Endothelial cell of umbilical vein (primary cell): ENCODE measurements at regions not wholly inside any gene's neighbourhood (a gene's known extent, or its start where the extent isn't known, plus 50 kb on each side); places are given as distances from the start of the nearest gene placed in this dataset.

ENCODE experiments used
- BruUV-seq: library from RNA; stranded (reverse); fragments of 400-500 nt; replicated peaks from 2 replicates; lab custom pipeline; 2021; lab: Mats Ljungman, UMichigan
- CTCF ChIA-PET: fragments of 300-600, 350-600 bp; sonication (Branson Sonifier 250); formaldehyde crosslinking; loops from one replicate; lab custom pipeline; 2021; ENCODE audit warnings: antibody characterized with exemption, inconsistent platforms; lab: Charles Lee
- POLR2A ChIA-PET: fragments of 300-600, 350-600 bp; sonication (Branson Sonifier 250); formaldehyde crosslinking; loops from one replicate; lab custom pipeline; 2021; ENCODE audit warnings: antibody characterized with exemption, inconsistent platforms; lab: Charles Lee
- DNase-seq: peaks from one replicate; pipeline ENCODE4 v3.0.0-alpha.2; 2011; ENCODE audit warnings: low read depth, low spot score
- FAIRE-seq: peaks from 2 replicates; lab custom pipeline; 2011; peaks lifted over from hg19 to GRCh38; lab: Jason Lieb, UNC
- H2AFZ ChIP-seq: 2 replicates; pipeline ENCODE4 v1.6.0; 2012; ENCODE audit warnings: low read depth, low read length, control low read depth, inconsistent platforms
- H3K27ac ChIP-seq: 2 replicates; pipeline ENCODE4 v1.5.1; 2011; ENCODE audit warnings: low read depth, mild to moderate bottlenecking, control low read depth, low read length, moderate library complexity; ENCODE audit not compliant: insufficient read depth
- H3K27me3 ChIP-seq, 2 experiments: 2 replicates each; pipeline versions ENCODE4 v1.6.0 to v1.6.1; 2011; ENCODE audit warnings: low read length in 2 of 2, mixed read lengths in 1 of 2; ENCODE audit not compliant: control insufficient read depth in 2 of 2, insufficient read depth in 2 of 2
- H3K36me3 ChIP-seq, 2 experiments: 2 replicates in 1 of 2; 3 replicates in 1 of 2; pipeline ENCODE4 v1.5.1; 2011; ENCODE audit warnings: low read length in 2 of 2, mild to moderate bottlenecking in 1 of 2, moderate library complexity in 1 of 2; ENCODE audit not compliant: control insufficient read depth in 2 of 2, insufficient read depth in 2 of 2; ENCODE audit errors: extremely low read depth in 1 of 2
- H3K4me1 ChIP-seq: 3 replicates; pipeline ENCODE4 v1.5.1; 2011; ENCODE audit warnings: mild to moderate bottlenecking, low read length; ENCODE audit not compliant: control insufficient read depth, insufficient read depth; ENCODE audit errors: extremely low read depth
- H3K4me2 ChIP-seq: 2 replicates; pipeline ENCODE4 v1.6.1; 2011; ENCODE audit warnings: low read length, control low read depth, mixed read lengths; ENCODE audit not compliant: insufficient read depth
- H3K4me3 ChIP-seq, 3 experiments: fragments of 200-600 bp in 1 of 3; sonication (generic), shearing (Covaris generic) in 1 of 3; replicated peaks in 1 of 3; 2 replicates each; pipeline ENCODE4 v1.5.1; 2011 to 2016; ENCODE audit warnings: control low read depth in 3 of 3, low read length in 3 of 3, mild to moderate bottlenecking in 2 of 3, inconsistent platforms in 1 of 3, low read depth in 1 of 3, moderate library complexity in 1 of 3; ENCODE audit not compliant: insufficient read depth in 1 of 3
- H3K79me2 ChIP-seq: 2 replicates; pipeline ENCODE4 v1.6.0; 2012; ENCODE audit warnings: low read length, inconsistent platforms; ENCODE audit not compliant: control insufficient read depth, insufficient read depth
- H3K9ac ChIP-seq: replicated peaks from 2 replicates; pipeline ENCODE3; 2011; ENCODE audit warnings: low read length, control low read depth; ENCODE audit not compliant: insufficient read depth; ENCODE audit errors: extremely low read depth
- H3K9me1 ChIP-seq: replicated peaks from 3 replicates; pipeline ENCODE4 v1.6.0; 2011; ENCODE audit warnings: mild to moderate bottlenecking, low read length; ENCODE audit not compliant: control insufficient read depth, insufficient read depth; ENCODE audit errors: extremely low read depth
- H3K9me3 ChIP-seq: replicated peaks from 2 replicates; pipeline ENCODE4 v1.5.1; 2012; ENCODE audit warnings: low read length, inconsistent platforms; ENCODE audit not compliant: control insufficient read depth, insufficient read depth
- H4K20me1 ChIP-seq: replicated peaks from 2 replicates; pipeline ENCODE3; 2011; ENCODE audit warnings: mild to moderate bottlenecking, low read length; ENCODE audit not compliant: control insufficient read depth, insufficient read depth; ENCODE audit errors: extremely low read depth
- EZH2 ChIP-seq: IDR thresholded peaks from 2 replicates; pipeline ENCODE4 v1.6.1; 2012; ENCODE audit warnings: borderline replicate concordance, low read depth, mild to moderate bottlenecking, moderate library complexity, low read length, inconsistent platforms; ENCODE audit not compliant: severe bottlenecking
- FOS ChIP-seq: IDR thresholded peaks from 2 replicates; pipeline ENCODE4 v1.6.1; 2011; ENCODE audit warnings: mild to moderate bottlenecking, low read length, moderate library complexity, borderline replicate concordance; ENCODE audit not compliant: insufficient read depth
- GATA2 ChIP-seq: IDR thresholded peaks from 2 replicates; pipeline ENCODE4 v1.7.0; 2011; ENCODE audit warnings: low read depth, mild to moderate bottlenecking, moderate library complexity, mixed read lengths, low read length; ENCODE audit not compliant: insufficient read length, insufficient read depth
- JUN ChIP-seq: IDR thresholded peaks from 2 replicates; pipeline ENCODE4 v1.6.1; 2011; ENCODE audit warnings: borderline replicate concordance, low read depth; ENCODE audit not compliant: insufficient read length, insufficient read depth
- POLR2AphosphoS5 ChIP-seq: IDR thresholded peaks from 2 replicates; pipeline ENCODE4 v1.6.1; 2012; ENCODE audit warnings: low read depth, mild to moderate bottlenecking, control low read depth, low read length, moderate library complexity; ENCODE audit not compliant: insufficient read depth
- dilution Hi-C: fragments of 300-500 bp; cut with MboI; formaldehyde crosslinking; loops from one replicate; pipeline ENCODE4 v1.15.0; 2019; ENCODE audit warnings: low sequenced_read_pairs; ENCODE audit not compliant: extremely low pct_ligation_motif_present
- intact Hi-C: fragments of 100-400 bp; cut with micrococcal nuclease; formaldehyde crosslinking; loops from one replicate; pipeline ENCODE4 v1.10.0; 2022
- TF ChIP-seq, protein P1 (sequence below), 2 donors: IDR thresholded peaks; 1 replicate in 1 of 2; 2 replicates in 1 of 2; pipeline ENCODE4 v1.5.1; 2011; ENCODE audit warnings: low read length in 2 of 2, mild to moderate bottlenecking in 2 of 2, moderate library complexity in 2 of 2, control low read depth in 1 of 2, inconsistent platforms in 1 of 2, low read depth in 1 of 2; ENCODE audit not compliant: insufficient read depth in 1 of 2; ENCODE audit errors: extremely low read depth in 1 of 2
- TF ChIP-seq, protein P2 (sequence below): IDR thresholded peaks from 2 replicates; pipeline ENCODE4 v1.6.1; 2011; ENCODE audit not compliant: insufficient read depth, insufficient read length

GRCh38 chr12:76282744-76283143 is 65.5 kb downstream of the BBS10 start:
- ChIA-PET CTCF (no interaction called here), POLR2A (no interaction called here)
- FAIRE-seq = no peak

More at GRCh38 chr12:76282744-76283143, 65.5 kb downstream of the BBS10 start:
- Histone ChIP-seq H3K4me2 (no peak overlapping the region), H3K36me3 (peaks cover 0 to 12% of the 10 kb centered on the region in 2 experiments), H3K9me3 (no peaks in the 10 kb centered on the region), H2AFZ (no peak overlapping the region), H3K4me1 (peaks cover 11% of the 10 kb centered on the region), H3K79me2 (peaks cover 67% of the 10 kb centered on the region), H4K20me1 (no peaks in the 10 kb centered on the region), H3K9me1 (no peaks in the 10 kb centered on the region), H3K4me3 (no peak overlapping the region), H3K27me3 (no peaks in the 10 kb centered on the region), H3K9ac (no peak overlapping the region), H3K27ac (no peak overlapping the region)
- dilution Hi-C loops (no loop called here), intact Hi-C loops (no loop called here)
- no peak for DNase-seq
- no TSS peak for BruUV-seq
- TF ChIP-seq, protein P1, sequence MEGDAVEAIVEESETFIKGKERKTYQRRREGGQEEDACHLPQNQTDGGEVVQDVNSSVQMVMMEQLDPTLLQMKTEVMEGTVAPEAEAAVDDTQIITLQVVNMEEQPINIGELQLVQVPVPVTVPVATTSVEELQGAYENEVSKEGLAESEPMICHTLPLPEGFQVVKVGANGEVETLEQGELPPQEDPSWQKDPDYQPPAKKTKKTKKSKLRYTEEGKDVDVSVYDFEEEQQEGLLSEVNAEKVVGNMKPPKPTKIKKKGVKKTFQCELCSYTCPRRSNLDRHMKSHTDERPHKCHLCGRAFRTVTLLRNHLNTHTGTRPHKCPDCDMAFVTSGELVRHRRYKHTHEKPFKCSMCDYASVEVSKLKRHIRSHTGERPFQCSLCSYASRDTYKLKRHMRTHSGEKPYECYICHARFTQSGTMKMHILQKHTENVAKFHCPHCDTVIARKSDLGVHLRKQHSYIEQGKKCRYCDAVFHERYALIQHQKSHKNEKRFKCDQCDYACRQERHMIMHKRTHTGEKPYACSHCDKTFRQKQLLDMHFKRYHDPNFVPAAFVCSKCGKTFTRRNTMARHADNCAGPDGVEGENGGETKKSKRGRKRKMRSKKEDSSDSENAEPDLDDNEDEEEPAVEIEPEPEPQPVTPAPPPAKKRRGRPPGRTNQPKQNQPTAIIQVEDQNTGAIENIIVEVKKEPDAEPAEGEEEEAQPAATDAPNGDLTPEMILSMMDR (IDR thresholded peaks at IDR 0.05; ENCODE audit: extremely low read depth in 1 of 2, insufficient read depth in 1 of 2, low read depth in 1 of 2, low read length in 2 of 2) = no peak
- TF ChIP-seq, protein P2, sequence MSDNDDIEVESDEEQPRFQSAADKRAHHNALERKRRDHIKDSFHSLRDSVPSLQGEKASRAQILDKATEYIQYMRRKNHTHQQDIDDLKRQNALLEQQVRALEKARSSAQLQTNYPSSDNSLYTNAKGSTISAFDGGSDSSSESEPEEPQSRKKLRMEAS = no peak
- TF ChIP-seq GATA2 (no peak), EZH2 (no peak), JUN (no peak), POLR2AphosphoS5 (no peak), FOS (no peak)
